DOHH2 (cell line): ENCODE measurements at regions not wholly inside any gene's neighbourhood (a gene's known extent, or its start where the extent isn't known, plus 50 kb on each side); places are given as distances from the start of the nearest gene placed in this dataset.

Experiments
- CTCF ChIP-seq: fragments of 200-600 bp; sonication (generic); IDR thresholded peaks from one replicate; pipeline ENCODE4 v1.5.1; 2014; ENCODE audit warnings: antibody characterized with exemption, mild to moderate bottlenecking, low read depth, low read length; ENCODE audit not compliant: poor library complexity, severe bottlenecking
- EZH2phosphoT487 ChIP-seq: fragments of 200-600 bp; sonication (generic); IDR thresholded peaks from 2 replicates; pipeline ENCODE4 v1.6.1; 2017; ENCODE audit warnings: borderline replicate concordance, mild to moderate bottlenecking, antibody characterized with exemption, low read length, moderate library complexity, mixed read lengths

GRCh38 chr5:114702136-114702535 lies 340.3 kb downstream of the KCNN2 start:
- TF ChIP-seq CTCF = no peak
- no peak for TF ChIP-seq EZH2phosphoT487
